ENCODE measurements at regions not wholly inside any gene's neighbourhood (a gene's known extent, or its start where the extent isn't known, plus 50 kb on each side); places are given as distances from the start of the nearest gene placed in this dataset.
"Not testable (repeated sequence)": the region's sequence is repeated elsewhere in the genome, so short reads cannot be mapped to it uniquely, and the experiment has no call there.

DNA sequence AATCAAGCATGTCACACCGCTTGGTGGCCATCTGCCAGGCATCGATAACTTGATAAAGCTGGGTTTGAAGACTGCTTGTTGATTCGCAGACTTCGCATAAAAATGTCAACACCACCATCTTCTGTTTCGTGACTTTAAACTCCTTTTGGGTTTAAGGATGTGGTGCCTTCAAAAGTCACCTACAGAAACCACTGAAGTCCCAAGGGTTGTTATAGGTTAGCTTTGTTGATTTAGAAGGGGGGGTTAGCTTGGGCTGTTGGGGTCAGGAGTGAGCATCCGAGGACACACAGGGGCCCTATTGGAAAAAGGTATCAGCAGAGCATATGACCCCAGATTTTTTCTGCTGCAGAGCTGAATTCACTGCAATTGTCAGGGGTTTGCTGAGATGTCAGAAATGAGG lies 76.7 kb upstream of the SSTR4 start:
- no peak for DNase-seq (ENCODE audit: low spot score)

GRCh38 chr20:22962567-22963439 lies 72.3 kb upstream of the SSTR4 start:
- no peak for DNase-seq (ENCODE audit: low spot score)

- DNase-seq (ENCODE audit: low spot score), result no peak
These were observed 71.5 kb upstream of the SSTR4 start for GRCh38 chr20:22963581-22963980.

DNA sequence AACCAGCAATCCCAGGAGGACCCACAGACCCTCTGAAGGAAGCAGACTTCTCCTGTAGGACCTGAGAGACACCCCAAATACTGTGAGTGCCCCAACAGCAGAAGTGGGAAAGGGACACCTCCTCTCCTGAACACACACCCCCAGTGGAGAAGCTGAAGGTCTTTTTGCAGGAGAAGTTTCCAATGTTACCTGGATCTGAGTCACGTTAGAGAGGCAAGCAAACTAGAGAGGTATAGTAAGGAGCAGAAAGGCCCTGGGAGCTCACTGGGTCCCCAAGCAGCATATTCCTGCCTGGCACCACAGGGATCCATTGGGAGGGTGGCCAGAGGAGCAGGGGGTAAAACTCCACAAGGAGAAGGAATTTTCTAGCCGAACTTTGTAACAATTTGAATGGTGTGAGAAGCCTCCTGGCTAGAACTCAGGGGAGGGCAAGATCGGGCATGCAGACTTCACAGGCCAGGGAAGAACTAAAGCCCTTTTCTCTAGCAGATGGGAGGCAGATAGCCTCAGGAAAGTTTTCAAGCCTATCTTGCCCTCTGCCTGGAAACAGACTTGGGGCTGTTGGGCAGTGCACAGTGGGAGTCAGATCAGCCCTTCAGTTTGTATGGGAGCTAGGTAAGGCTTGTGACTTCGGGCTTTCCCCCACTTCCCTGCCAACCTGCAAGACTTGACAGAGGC lies 68.2 kb upstream of the SSTR4 start:
- DNase-seq (ENCODE audit: low spot score), result no peak

- not testable (repeated sequence) for DNase-seq (ENCODE audit: low spot score)
These were observed 67.4 kb upstream of the SSTR4 start for GRCh38 chr20:22967706-22968105.

DNA sequence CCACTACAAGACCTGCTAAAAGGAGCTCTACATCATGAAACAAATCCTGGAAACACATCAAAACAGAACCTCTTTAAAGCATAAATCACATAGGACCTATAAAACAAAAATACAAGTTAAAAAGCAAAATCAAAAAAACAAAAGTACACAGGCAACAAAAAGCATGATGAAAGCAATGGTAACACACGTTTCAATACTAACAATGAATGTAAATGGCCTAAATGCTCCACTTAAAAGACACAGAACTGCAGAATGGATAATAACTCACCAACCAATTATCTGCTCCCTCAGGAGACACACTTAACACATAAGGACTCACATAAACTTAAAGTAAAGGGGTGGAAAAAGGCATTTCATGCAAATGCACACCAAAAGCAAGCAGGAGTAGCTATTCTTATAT lies 66.1 kb upstream of the SSTR4 start:
- DNase-seq (ENCODE audit: low spot score), result not testable (repeated sequence)

DNA sequence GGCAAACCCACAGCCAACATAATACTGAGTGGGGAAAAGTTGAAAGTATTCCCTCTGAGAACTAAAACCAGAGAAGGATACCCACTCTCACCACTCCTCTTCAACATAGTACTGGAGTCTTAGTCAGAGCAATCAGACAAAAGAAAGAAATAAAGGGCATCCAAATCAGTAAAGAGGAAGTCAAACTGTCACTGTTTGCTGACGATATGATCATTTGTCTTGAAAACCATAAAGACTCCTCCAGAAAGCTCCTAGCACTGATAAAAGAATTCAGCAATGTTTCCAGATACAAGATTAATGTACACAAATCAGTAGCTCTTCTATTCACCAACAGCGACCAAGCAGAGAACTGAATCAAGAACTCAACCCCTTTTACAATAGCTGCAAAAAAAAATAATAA lies 64.0 kb upstream of the SSTR4 start:
- not testable (repeated sequence) for DNase-seq (ENCODE audit: low spot score)

DNA sequence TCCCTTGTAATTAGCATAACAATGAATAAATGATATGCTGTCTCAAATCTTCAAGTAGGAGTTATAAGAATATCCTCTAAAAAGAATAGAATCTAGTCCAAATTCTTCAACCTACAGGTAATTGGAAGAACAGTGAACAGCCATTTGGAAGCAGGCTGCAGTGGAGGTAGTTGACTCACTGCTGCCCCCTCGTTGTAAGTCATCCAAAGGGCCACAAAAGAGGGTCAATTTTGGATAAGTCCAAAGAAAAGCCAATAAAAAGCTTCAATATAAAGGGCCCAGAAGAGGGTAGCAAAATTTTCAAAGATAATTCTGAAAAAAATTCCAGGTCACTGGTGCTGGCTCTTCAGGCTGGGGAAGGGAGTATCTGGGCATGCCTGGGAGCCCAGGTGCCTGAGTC lies 60.8 kb upstream of the SSTR4 start:
- DNase-seq (ENCODE audit: low spot score), result peak; percentile 35

GRCh38 chr20:22977047-22977785 lies 57.9 kb upstream of the SSTR4 start:
- DNase-seq (ENCODE audit: low spot score), result no peak

DNA sequence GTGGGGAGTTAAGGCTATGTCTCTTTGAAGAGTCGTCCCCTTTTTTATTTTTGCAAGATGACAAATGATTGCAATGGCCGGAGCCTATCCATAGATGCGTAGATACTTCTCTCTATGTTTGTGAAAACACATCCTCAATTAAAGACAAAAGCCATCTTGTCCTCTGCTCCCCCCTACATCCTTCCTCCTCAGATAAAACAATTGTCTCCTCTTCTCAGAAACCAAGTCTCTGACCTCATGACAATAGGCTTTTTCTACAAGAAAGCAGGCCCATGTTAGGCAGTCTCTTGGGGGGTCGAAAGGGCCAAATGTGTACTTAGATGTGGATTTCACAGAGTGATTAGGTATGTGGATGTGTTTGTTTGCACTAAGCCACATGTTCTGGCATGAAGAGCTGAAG lies 51.1 kb upstream of the SSTR4 start:
- no peak for DNase-seq (ENCODE audit: low spot score)

DNA sequence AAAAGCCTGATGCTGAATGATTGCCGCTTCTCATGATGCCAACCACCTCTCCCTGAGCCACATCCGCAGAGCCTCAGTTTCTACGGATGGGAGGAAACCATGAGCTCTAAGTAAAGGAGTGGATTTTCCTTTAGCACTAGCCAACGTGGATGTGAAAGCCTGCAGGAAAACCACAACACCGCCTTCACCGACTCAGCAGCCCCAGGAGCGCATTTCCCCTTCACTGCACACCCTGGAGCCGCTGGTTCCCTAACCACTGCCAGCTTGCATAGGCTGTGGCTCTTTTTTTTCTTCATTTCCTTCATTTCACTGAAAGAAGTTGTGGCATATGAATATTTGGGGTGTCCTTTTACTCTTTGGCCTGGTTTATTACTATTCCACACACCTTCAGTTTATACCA lies 50.5 kb upstream of the SSTR4 start:
- no peak for DNase-seq (ENCODE audit: low spot score)

DNA sequence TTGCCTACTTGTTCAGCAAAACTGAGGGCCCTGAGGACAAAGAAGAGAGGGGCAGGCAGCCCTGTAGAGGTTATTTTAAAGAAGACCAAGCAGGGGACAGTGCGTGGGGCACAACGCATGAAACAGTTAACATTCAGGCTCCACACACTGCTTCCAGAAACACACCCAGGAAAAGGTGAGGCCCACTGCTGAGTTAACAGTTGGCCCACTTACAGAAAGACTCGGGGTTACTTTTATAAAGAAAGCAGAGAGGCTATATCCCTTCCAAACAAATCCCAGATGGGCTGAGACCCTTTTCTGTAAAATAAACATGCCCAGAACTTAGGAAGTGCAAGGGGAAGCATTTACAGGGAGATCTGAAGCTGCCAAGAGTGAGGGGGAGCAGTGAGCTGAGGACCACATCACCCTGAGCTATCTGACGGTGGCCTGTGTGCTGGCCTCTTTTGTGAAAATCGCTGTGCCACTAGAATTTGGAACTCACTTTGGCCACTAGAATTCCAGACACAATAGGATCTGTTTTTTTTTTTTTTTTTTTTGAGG lies 49.8 kb upstream of the SSTR4 start:
- DNase-seq (ENCODE audit: low spot score), result no peak

Data from kidney capillary endothelial cell (primary cell).